Neural progenitor cell (in vitro differentiated cells): ENCODE measurements at regions not wholly inside any gene's neighbourhood (a gene's known extent, or its start where the extent isn't known, plus 50 kb on each side); places are given as distances from the start of the nearest gene placed in this dataset.

Experiments
- EZH2 ChIP-seq: fragments of 200-600 bp; sonication (generic); IDR thresholded peaks from 2 replicates; pipeline ENCODE4 v1.6.1; 2017; ENCODE audit warnings: antibody characterized with exemption, mild to moderate bottlenecking, moderate library complexity
- EZH2phosphoT487 ChIP-seq: fragments of 200-600 bp; sonication (generic); IDR thresholded peaks from 2 replicates; pipeline ENCODE4 v1.6.1; 2017; ENCODE audit warnings: antibody characterized with exemption
- TF ChIP-seq, protein P1 (sequence below): fragments of 200-600 bp; sonication (generic); IDR thresholded peaks from 2 replicates; pipeline ENCODE4 v1.5.1; 2017; ENCODE audit warnings: antibody characterized with exemption, mild to moderate bottlenecking

DNA sequence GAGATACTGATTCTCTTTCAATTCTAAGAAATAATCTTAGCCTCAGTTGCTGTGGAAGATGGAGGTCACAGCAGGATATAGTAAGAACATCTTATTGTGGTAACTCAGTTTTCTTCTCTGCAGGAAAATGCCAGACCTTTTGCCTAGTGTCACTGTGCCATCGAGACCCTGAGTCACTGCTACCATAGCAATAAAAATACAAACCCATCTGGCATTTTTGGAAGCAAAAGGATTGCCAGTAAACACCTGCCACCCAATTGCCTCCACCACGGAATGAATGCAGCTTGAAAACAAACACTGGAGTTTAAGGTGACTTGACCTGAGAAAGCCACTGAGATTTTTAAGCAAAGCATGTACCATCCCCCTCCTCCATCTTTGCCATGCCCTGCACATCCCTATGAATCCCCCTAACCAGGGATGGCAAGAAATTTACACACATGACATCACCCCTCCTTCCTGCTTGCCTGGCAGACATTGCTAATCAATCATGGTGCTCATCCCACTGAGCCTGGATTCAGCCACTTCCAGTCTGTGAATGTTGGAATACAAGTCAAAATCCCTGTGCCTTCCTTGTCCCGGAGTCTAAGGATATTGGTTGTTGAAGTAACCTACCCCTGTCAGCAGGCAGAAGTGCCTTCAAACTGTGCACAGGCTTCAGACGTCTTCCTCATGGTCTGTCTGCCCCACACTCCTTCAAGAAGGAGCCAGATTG lies 59.6 kb upstream of the MAMLD1 start:
- TF ChIP-seq, protein P1, sequence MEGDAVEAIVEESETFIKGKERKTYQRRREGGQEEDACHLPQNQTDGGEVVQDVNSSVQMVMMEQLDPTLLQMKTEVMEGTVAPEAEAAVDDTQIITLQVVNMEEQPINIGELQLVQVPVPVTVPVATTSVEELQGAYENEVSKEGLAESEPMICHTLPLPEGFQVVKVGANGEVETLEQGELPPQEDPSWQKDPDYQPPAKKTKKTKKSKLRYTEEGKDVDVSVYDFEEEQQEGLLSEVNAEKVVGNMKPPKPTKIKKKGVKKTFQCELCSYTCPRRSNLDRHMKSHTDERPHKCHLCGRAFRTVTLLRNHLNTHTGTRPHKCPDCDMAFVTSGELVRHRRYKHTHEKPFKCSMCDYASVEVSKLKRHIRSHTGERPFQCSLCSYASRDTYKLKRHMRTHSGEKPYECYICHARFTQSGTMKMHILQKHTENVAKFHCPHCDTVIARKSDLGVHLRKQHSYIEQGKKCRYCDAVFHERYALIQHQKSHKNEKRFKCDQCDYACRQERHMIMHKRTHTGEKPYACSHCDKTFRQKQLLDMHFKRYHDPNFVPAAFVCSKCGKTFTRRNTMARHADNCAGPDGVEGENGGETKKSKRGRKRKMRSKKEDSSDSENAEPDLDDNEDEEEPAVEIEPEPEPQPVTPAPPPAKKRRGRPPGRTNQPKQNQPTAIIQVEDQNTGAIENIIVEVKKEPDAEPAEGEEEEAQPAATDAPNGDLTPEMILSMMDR: no peak
- TF ChIP-seq EZH2 (no peak), EZH2phosphoT487 (no peak)
